ENCODE measurements at regions not wholly inside any gene's neighbourhood (a gene's known extent, or its start where the extent isn't known, plus 50 kb on each side); places are given as distances from the start of the nearest gene placed in this dataset.

DNA sequence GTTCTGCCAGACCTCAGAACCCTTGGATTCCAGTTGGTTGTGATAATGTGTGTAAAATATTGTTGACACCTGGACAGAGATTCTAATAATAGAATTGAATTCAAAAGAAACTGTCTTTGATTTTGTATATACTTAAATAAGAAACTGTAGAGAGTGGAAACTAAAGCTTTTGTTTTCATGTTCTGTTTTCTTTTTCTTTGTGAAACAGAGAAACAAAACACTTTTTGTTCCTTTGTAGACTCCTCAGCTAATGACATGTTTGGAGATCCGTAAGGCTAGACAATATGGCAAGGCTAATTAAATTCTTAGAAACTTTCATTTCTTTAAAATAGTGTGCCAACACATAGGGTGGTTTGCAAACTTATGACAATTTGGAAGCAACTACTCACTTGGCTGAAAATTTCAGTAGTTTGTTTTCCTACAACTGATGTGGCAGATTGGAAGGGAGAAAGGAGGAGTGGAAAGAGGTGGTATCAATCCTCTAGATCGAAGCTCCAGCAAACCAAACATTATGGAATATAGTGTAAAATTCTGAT lies 90.9 kb upstream of the FAT1 start:
- WGBS, 2 donors, result 39 to 44% methylated on average over 2 of the region's 2 CpGs
- peaks cover 0 to 5% (median 0%) of the 10 kb centered on the region in 5 donors for H3K4me1 ChIP-seq (ENCODE audit: control insufficient read depth in 5 of 5, insufficient read depth in 5 of 5, low read length in 5 of 5)
- H3K27me3 ChIP-seq (ENCODE audit: control insufficient read depth in 3 of 3, insufficient read depth in 3 of 3, low read length in 2 of 3), result no peaks in the 10 kb centered on the region
- DNase-seq (no peak), ATAC-seq (ENCODE audit: insufficient read depth, low FRiP score) (no peak)
- TF ChIP-seq, protein P1, sequence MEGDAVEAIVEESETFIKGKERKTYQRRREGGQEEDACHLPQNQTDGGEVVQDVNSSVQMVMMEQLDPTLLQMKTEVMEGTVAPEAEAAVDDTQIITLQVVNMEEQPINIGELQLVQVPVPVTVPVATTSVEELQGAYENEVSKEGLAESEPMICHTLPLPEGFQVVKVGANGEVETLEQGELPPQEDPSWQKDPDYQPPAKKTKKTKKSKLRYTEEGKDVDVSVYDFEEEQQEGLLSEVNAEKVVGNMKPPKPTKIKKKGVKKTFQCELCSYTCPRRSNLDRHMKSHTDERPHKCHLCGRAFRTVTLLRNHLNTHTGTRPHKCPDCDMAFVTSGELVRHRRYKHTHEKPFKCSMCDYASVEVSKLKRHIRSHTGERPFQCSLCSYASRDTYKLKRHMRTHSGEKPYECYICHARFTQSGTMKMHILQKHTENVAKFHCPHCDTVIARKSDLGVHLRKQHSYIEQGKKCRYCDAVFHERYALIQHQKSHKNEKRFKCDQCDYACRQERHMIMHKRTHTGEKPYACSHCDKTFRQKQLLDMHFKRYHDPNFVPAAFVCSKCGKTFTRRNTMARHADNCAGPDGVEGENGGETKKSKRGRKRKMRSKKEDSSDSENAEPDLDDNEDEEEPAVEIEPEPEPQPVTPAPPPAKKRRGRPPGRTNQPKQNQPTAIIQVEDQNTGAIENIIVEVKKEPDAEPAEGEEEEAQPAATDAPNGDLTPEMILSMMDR (IDR thresholded peaks at IDR 0.05; ENCODE audit: control extremely low read depth, extremely low read depth), result no peak
- no peaks in the 10 kb centered on the region for H3K36me3 ChIP-seq (ENCODE audit: control insufficient read depth in 4 of 4, insufficient read depth in 4 of 4, low read length in 4 of 4)
- H3K27ac ChIP-seq (ENCODE audit: low read depth in 1 of 2, low read length in 1 of 2), result no peak overlapping the region
- no peak overlapping the region for H3K9ac ChIP-seq (ENCODE audit: insufficient read depth in 1 of 2, low read length in 2 of 2)
- H3K9me3 ChIP-seq (ENCODE audit: control insufficient read depth in 4 of 4, insufficient read depth in 3 of 4, low read length in 3 of 4), result peaks cover 0 to 3% (median 0%) of the 10 kb centered on the region in 4 donors
- H3K4me3 ChIP-seq, result no peak overlapping the region

DNA sequence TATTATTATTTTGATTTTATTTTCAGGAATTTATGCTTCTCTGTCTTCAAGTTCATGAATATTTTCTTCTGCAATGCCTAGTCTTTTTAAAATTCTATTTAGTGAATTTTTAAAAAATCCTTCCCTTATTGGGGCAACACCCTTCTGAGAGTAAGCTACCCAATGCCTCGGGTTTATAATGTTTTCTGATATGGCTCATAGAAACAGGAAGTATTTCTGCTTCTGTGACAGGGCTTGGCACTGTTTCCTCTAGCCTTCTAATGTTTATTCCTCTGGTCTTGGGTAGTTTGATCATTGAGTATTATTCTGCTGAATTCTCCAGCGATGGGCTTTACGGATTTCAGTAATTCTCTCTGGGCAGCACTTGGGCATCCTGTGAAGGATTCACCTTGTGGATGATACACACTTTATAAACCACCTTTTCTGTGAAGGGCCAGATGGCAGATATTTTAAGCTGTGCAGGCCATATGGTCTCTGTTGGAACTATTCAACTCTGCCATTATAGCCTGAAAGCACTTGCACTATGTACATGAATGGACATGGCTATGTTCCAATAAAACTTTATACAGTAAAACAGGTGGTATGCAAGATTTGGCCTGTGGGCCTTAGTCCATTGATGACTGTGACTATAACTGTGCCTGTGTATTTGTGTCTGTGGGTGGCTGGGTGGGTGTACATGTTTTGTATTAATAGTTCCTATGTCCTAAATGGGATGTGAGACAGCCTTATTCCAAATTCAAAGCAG lies 95.9 kb upstream of the FAT1 start:
- Histone ChIP-seq H3K4me1 (ENCODE audit: control insufficient read depth in 5 of 5, insufficient read depth in 5 of 5, low read length in 5 of 5) (peaks cover 0 to 21% (median 0%) of the 10 kb centered on the region in 5 donors), H3K27ac (ENCODE audit: low read depth in 1 of 2, low read length in 1 of 2) (no peak overlapping the region), H3K9ac (ENCODE audit: insufficient read depth in 1 of 2, low read length in 2 of 2) (no peak overlapping the region), H3K27me3 (ENCODE audit: control insufficient read depth in 3 of 3, insufficient read depth in 3 of 3, low read length in 2 of 3) (no peaks in the 10 kb centered on the region), H3K9me3 (ENCODE audit: control insufficient read depth in 4 of 4, insufficient read depth in 3 of 4, low read length in 3 of 4) (no peaks in the 10 kb centered on the region), H3K36me3 (ENCODE audit: control insufficient read depth in 4 of 4, insufficient read depth in 4 of 4, low read length in 4 of 4) (no peaks in the 10 kb centered on the region), H3K4me3 (no peak overlapping the region)
- ATAC-seq (ENCODE audit: insufficient read depth, low FRiP score) (no peak), DNase-seq (peak in 2 of 3 donors; percentile 29 to 44)
- WGBS, 2 donors, result 60 to 72% methylated on average over 3 of the region's 3 CpGs
- TF ChIP-seq, protein P1 (IDR thresholded peaks at IDR 0.05; ENCODE audit: control extremely low read depth, extremely low read depth), result no peak

GRCh38 chr4:186820391-186820891 lies 96.8 kb upstream of the FAT1 start:
- ATAC-seq (ENCODE audit: insufficient read depth, low FRiP score) (no peak), DNase-seq (peak; percentile 85 to 93 (median 87))
- WGBS, 2 donors, result 58 to 63% methylated on average over 4 of the region's 4 CpGs

More at GRCh38 chr4:186820391-186820891, 96.8 kb upstream of the FAT1 start:
- Histone ChIP-seq H3K4me3 (no peak overlapping the region), H3K4me1 (ENCODE audit: control insufficient read depth in 5 of 5, insufficient read depth in 5 of 5, low read length in 5 of 5) (peaks cover 0 to 21% (median 0%) of the 10 kb centered on the region in 5 donors), H3K36me3 (ENCODE audit: control insufficient read depth in 4 of 4, insufficient read depth in 4 of 4, low read length in 4 of 4) (no peaks in the 10 kb centered on the region), H3K27me3 (ENCODE audit: control insufficient read depth in 3 of 3, insufficient read depth in 3 of 3, low read length in 2 of 3) (no peaks in the 10 kb centered on the region), H3K9ac (ENCODE audit: insufficient read depth in 1 of 2, low read length in 2 of 2) (no peak overlapping the region), H3K9me3 (ENCODE audit: control insufficient read depth in 4 of 4, insufficient read depth in 3 of 4, low read length in 3 of 4) (no peaks in the 10 kb centered on the region), H3K27ac (ENCODE audit: low read depth in 1 of 2, low read length in 1 of 2) (no peak overlapping the region)
- TF ChIP-seq, protein P1 (IDR thresholded peaks at IDR 0.05; ENCODE audit: control extremely low read depth, extremely low read depth), result no peak
